ENCODE measurements at regions not wholly inside any gene's neighbourhood (a gene's known extent, or its start where the extent isn't known, plus 50 kb on each side); places are given as distances from the start of the nearest gene placed in this dataset.
"Not testable (repeated sequence)": the region's sequence is repeated elsewhere in the genome, so short reads cannot be mapped to it uniquely, and the experiment has no call there.

DNA sequence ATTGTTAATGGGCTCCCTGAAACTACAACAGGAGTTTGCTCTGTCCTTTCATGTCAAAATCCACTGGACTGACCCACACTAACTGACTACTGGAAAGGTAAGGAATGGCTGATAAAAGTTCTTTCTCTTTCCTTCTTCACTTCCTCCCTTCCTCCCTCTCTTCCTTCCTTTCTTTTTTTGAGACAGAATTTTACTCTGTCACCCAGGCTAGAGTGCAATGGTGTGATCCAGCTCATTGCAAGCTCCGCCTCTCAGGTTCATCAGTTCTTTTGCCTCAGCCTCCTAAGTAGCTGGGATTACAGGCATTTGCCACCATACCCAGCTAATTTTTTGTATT is 85.2 kb downstream of the IGLL1 start:
- Histone ChIP-seq H3K27me3 (ENCODE audit: control insufficient read depth, insufficient read depth, low read length) (peaks cover 2% of the 10 kb centered on the region), H3K4me3 (ENCODE audit: low read depth, low read length) (no peak overlapping the region), H3K36me3 (ENCODE audit: control insufficient read depth, insufficient read depth, low read length) (no peaks in the 10 kb centered on the region)
- TF ChIP-seq, protein P1, sequence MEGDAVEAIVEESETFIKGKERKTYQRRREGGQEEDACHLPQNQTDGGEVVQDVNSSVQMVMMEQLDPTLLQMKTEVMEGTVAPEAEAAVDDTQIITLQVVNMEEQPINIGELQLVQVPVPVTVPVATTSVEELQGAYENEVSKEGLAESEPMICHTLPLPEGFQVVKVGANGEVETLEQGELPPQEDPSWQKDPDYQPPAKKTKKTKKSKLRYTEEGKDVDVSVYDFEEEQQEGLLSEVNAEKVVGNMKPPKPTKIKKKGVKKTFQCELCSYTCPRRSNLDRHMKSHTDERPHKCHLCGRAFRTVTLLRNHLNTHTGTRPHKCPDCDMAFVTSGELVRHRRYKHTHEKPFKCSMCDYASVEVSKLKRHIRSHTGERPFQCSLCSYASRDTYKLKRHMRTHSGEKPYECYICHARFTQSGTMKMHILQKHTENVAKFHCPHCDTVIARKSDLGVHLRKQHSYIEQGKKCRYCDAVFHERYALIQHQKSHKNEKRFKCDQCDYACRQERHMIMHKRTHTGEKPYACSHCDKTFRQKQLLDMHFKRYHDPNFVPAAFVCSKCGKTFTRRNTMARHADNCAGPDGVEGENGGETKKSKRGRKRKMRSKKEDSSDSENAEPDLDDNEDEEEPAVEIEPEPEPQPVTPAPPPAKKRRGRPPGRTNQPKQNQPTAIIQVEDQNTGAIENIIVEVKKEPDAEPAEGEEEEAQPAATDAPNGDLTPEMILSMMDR (IDR thresholded peaks at IDR 0.05; ENCODE audit: insufficient read depth, low read length, severe bottlenecking) = no peak
- no peak for FAIRE-seq
- DNase-seq (ENCODE audit: low read depth) = no peak

GRCh38 chr22:23485490-23485889 is 94.6 kb downstream of the IGLL1 start:
- peak; percentile 70 for FAIRE-seq
- TF ChIP-seq, protein P1 (IDR thresholded peaks at IDR 0.05; ENCODE audit: insufficient read depth, low read length, severe bottlenecking) = no peak
- DNase-seq (ENCODE audit: low read depth) = no peak
- H3K27me3 ChIP-seq (ENCODE audit: control insufficient read depth, insufficient read depth, low read length) = no peaks in the 10 kb centered on the region
- H3K4me3 ChIP-seq (ENCODE audit: low read depth, low read length) = no peak overlapping the region
- H3K36me3 ChIP-seq (ENCODE audit: control insufficient read depth, insufficient read depth, low read length) = no peaks in the 10 kb centered on the region

DNA sequence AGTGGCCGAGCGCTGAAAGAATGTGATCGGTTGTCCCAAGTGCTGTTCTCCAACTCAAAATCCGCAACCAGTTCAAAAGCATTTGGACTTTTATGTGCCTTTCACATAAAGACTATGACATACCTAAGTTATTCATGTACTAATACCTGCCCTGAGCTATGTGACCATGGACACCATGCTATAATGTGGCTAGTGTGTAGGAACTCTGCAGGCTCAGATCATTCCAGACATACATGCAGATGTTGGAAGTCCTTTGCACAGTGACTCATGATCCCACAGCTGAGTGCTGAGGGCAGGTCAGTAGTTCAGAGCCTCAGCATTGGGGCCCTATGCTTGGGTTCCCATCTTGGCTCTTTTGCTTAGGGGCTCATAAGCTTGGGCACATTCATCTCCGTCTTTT is 95.4 kb downstream of the IGLL1 start:
- no peak overlapping the region for H3K4me3 ChIP-seq (ENCODE audit: low read depth, low read length)
- DNase-seq (ENCODE audit: low read depth) (no peak), FAIRE-seq (no peak)
- no peaks in the 10 kb centered on the region for H3K36me3 ChIP-seq (ENCODE audit: control insufficient read depth, insufficient read depth, low read length)
- TF ChIP-seq, protein P1 (IDR thresholded peaks at IDR 0.05; ENCODE audit: insufficient read depth, low read length, severe bottlenecking) = no peak
- H3K27me3 ChIP-seq (ENCODE audit: control insufficient read depth, insufficient read depth, low read length) = no peaks in the 10 kb centered on the region

GRCh38 chr22:23481369-23481768 is 98.7 kb downstream of the IGLL1 start:
- Histone ChIP-seq H3K4me3 (ENCODE audit: low read depth, low read length) (no peak overlapping the region), H3K27me3 (ENCODE audit: control insufficient read depth, insufficient read depth, low read length) (no peaks in the 10 kb centered on the region), H3K36me3 (ENCODE audit: control insufficient read depth, insufficient read depth, low read length) (no peaks in the 10 kb centered on the region)
- TF ChIP-seq, protein P1 (IDR thresholded peaks at IDR 0.05; ENCODE audit: insufficient read depth, low read length, severe bottlenecking) = no peak
- FAIRE-seq (no peak), DNase-seq (ENCODE audit: low read depth) (no peak)

DNA sequence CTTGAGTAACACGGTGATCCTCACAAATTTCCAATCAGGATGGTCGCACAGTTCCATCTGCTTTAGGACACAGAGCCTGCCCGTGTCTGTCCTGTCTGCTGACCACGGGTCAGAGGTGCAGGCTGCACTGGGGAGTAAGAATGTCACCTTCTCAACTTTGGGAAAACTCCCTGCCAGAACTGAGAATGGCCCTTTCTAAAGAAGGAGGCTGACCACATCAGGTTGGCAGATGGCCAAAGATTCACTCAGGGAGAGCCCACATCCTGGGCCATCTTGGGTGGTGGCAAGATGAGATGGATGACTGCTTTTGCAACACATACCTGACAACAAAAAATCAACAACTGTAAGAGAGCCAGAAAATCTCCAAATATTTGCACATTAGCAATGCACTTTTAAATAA is 101.9 kb downstream of the IGLL1 start:
- TF ChIP-seq, protein P1 (IDR thresholded peaks at IDR 0.05; ENCODE audit: insufficient read depth, low read length, severe bottlenecking) = no peak
- no peak overlapping the region for H3K4me3 ChIP-seq (ENCODE audit: low read depth, low read length)
- FAIRE-seq = no peak
- no peaks in the 10 kb centered on the region for H3K27me3 ChIP-seq (ENCODE audit: control insufficient read depth, insufficient read depth, low read length)
- H3K36me3 ChIP-seq (ENCODE audit: control insufficient read depth, insufficient read depth, low read length) = no peaks in the 10 kb centered on the region
- no peak for DNase-seq (ENCODE audit: low read depth)

GRCh38 chr22:23474531-23474930 is 105.6 kb downstream of the IGLL1 start:
- not testable (repeated sequence) for H3K4me3 ChIP-seq (ENCODE audit: low read depth, low read length); H3K36me3 ChIP-seq (ENCODE audit: control insufficient read depth, insufficient read depth, low read length); FAIRE-seq; DNase-seq (ENCODE audit: low read depth); H3K27me3 ChIP-seq (ENCODE audit: control insufficient read depth, insufficient read depth, low read length)

Measured in bronchial epithelial cell (primary cell).